Thyroid gland (tissue), 4 donors: ENCODE measurements at regions not wholly inside any gene's neighbourhood (a gene's known extent, or its start where the extent isn't known, plus 50 kb on each side); places are given as distances from the start of the nearest gene placed in this dataset.

ENCODE experiments used
- POLR2A ChIP-seq, 2 donors: fragments of 450-650 bp; IDR thresholded peaks; one replicate each; pipeline ENCODE4 v1.6.1; 2017; ENCODE audit warnings: antibody characterized with exemption in 2 of 2, mild to moderate bottlenecking in 2 of 2, moderate library complexity in 1 of 2
- TF ChIP-seq, protein P1 (sequence below), 6 experiments: fragments of 200-600 bp in 3 of 6; fragments of 450-650 bp in 3 of 6; sonication (generic) in 3 of 6; IDR thresholded peaks; one replicate each; pipeline ENCODE4 v1.5.1; 2016 to 2019; ENCODE audit warnings: antibody characterized with exemption in 6 of 6, mild to moderate bottlenecking in 2 of 6, inconsistent platforms in 1 of 6, moderate library complexity in 1 of 6

DNA sequence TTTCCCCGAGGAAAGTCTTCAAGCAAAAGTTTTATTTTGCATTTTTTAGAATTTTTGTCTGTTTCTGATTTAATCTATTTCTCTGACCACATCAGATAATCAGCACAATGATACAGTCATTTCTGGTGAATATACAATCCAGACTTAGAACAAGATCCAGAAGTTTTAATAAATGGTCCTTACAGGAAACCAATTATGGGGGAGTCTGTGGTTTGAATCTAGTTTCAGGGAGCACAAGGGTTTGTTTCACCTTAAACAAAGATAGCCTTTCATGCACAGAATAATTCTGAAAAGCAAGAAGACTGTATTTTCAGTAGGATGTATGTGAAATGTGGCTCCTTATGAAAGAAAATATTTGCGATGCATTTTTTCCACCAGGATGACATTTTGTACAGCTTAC, 158.5 kb upstream of the ARSJ start:
- TF ChIP-seq, protein P1, sequence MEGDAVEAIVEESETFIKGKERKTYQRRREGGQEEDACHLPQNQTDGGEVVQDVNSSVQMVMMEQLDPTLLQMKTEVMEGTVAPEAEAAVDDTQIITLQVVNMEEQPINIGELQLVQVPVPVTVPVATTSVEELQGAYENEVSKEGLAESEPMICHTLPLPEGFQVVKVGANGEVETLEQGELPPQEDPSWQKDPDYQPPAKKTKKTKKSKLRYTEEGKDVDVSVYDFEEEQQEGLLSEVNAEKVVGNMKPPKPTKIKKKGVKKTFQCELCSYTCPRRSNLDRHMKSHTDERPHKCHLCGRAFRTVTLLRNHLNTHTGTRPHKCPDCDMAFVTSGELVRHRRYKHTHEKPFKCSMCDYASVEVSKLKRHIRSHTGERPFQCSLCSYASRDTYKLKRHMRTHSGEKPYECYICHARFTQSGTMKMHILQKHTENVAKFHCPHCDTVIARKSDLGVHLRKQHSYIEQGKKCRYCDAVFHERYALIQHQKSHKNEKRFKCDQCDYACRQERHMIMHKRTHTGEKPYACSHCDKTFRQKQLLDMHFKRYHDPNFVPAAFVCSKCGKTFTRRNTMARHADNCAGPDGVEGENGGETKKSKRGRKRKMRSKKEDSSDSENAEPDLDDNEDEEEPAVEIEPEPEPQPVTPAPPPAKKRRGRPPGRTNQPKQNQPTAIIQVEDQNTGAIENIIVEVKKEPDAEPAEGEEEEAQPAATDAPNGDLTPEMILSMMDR (IDR thresholded peaks at IDR 0.05) = no peak
- TF ChIP-seq POLR2A (IDR thresholded peaks at IDR 0.05) = no peak
